H1 (cell line): ENCODE measurements at regions not wholly inside any gene's neighbourhood (a gene's known extent, or its start where the extent isn't known, plus 50 kb on each side); places are given as distances from the start of the nearest gene placed in this dataset.

Experiments used
- CBX5 ChIP-seq: fragments of 300-800, 300-1000 bp; sonication (generic); IDR thresholded peaks from 2 replicates; pipeline ENCODE4 v1.7.1; 2016; ENCODE audit warnings: antibody characterized with exemption, low read length, low read depth
- CTCF ChIP-seq, 3 experiments: IDR thresholded peaks; 1 replicate in 2 of 3; 2 replicates in 1 of 3; pipeline versions ENCODE4 v1.5.1 to v1.6.1; 2011; ENCODE audit warnings: low read length in 3 of 3, mild to moderate bottlenecking in 3 of 3, inconsistent platforms in 2 of 3, low read depth in 1 of 3, moderate library complexity in 1 of 3; ENCODE audit not compliant: insufficient read depth in 1 of 3; ENCODE audit errors: control extremely low read depth in 1 of 3
- EZH2 ChIP-seq: fragments of 200-600 bp; sonication (generic); IDR thresholded peaks from 2 replicates; pipeline ENCODE4 v1.7.1; 2012; ENCODE audit warnings: low read depth, mild to moderate bottlenecking, moderate library complexity, low read length, inconsistent platforms; ENCODE audit not compliant: severe bottlenecking
- MAFK ChIP-seq: IDR thresholded peaks from 2 replicates; pipeline ENCODE4 v1.6.1; 2012; ENCODE audit warnings: low read depth, mild to moderate bottlenecking, improper control_type of control experiment, low read length
- RNF2 ChIP-seq: fragments of 200-900, 300-1000 bp; sonication (generic); IDR thresholded peaks from 2 replicates; pipeline ENCODE4 v1.7.1; 2016; ENCODE audit warnings: borderline replicate concordance, low read depth, mild to moderate bottlenecking, antibody characterized with exemption, low read length; ENCODE audit not compliant: poor library complexity, severe bottlenecking; ENCODE audit errors: missing control alignments
- TAF1 ChIP-seq: IDR thresholded peaks from 2 replicates; pipeline ENCODE4 v1.6.1; 2011; ENCODE audit warnings: mild to moderate bottlenecking, low read depth, low read length

GRCh38 chr6:127053032-127053874 is 65.2 kb upstream of the RSPO3 start:
- TF ChIP-seq CTCF (IDR thresholded peaks at IDR 0.05; ENCODE audit: control extremely low read depth in 1 of 3, insufficient read depth in 1 of 3, low read depth in 1 of 3, low read length in 3 of 3) (no peak), RNF2 (no peak), CBX5 (no peak), TAF1 (no peak), EZH2 (no peak), MAFK (no peak)
